ENCODE measurements at regions not wholly inside any gene's neighbourhood (a gene's known extent, or its start where the extent isn't known, plus 50 kb on each side); places are given as distances from the start of the nearest gene placed in this dataset.

GRCh38 chr9:83141887-83142286 is 78.9 kb upstream of the RASEF start:
- Mint-ChIP-seq H3K27me3 (ENCODE audit: low read depth) (no peaks in the 10 kb centered on the region; the same call in 1 of the 2 replicates), H3K4me3 (no peak overlapping the region), H3K4me1 (no peaks in the 10 kb centered on the region), H3K36me3 (no peaks in the 10 kb centered on the region), H3K27ac (no peak overlapping the region), H3K9me3 (0 out of 2 replicates have a peak, but pooled peaks cover 4% of the 10 kb centered on the region)
- no peak for TF ChIP-seq MXD4 (CRISPR knock-in tag; IDR thresholded peaks at IDR 0.05; ENCODE audit: borderline replicate concordance)
- TF ChIP-seq PREB (CRISPR knock-in tag; IDR thresholded peaks at IDR 0.05; ENCODE audit: borderline replicate concordance), result no peak
- no peak for TF ChIP-seq NR2C2 (CRISPR knock-in tag; IDR thresholded peaks at IDR 0.05)
- no peak for TF ChIP-seq ZNF396 (CRISPR knock-in tag; IDR thresholded peaks at IDR 0.05; ENCODE audit: borderline replicate concordance)
- TF ChIP-seq NFATC4 (CRISPR knock-in tag; IDR thresholded peaks at IDR 0.05), result no peak
- TF ChIP-seq KAT7 (CRISPR knock-in tag; IDR thresholded peaks at IDR 0.05; ENCODE audit: borderline replicate concordance), result no peak
- TF ChIP-seq NFE2L1 (CRISPR knock-in tag; IDR thresholded peaks at IDR 0.05), result no peak
- TF ChIP-seq SMAD3 (CRISPR knock-in tag; IDR thresholded peaks at IDR 0.05; ENCODE audit: borderline replicate concordance), result no peak
- no peak for TF ChIP-seq ZNF121 (CRISPR knock-in tag; IDR thresholded peaks at IDR 0.05)
- TF ChIP-seq, protein P1, sequence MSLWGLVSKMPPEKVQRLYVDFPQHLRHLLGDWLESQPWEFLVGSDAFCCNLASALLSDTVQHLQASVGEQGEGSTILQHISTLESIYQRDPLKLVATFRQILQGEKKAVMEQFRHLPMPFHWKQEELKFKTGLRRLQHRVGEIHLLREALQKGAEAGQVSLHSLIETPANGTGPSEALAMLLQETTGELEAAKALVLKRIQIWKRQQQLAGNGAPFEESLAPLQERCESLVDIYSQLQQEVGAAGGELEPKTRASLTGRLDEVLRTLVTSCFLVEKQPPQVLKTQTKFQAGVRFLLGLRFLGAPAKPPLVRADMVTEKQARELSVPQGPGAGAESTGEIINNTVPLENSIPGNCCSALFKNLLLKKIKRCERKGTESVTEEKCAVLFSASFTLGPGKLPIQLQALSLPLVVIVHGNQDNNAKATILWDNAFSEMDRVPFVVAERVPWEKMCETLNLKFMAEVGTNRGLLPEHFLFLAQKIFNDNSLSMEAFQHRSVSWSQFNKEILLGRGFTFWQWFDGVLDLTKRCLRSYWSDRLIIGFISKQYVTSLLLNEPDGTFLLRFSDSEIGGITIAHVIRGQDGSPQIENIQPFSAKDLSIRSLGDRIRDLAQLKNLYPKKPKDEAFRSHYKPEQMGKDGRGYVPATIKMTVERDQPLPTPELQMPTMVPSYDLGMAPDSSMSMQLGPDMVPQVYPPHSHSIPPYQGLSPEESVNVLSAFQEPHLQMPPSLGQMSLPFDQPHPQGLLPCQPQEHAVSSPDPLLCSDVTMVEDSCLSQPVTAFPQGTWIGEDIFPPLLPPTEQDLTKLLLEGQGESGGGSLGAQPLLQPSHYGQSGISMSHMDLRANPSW (CRISPR knock-in tag; conservative IDR thresholded peaks at IDR 0.05; ENCODE audit: low read depth), result no peak
- TF ChIP-seq NR1H2 (CRISPR knock-in tag; IDR thresholded peaks at IDR 0.05), result no peak
- no peak for TF ChIP-seq TCF7 (CRISPR knock-in tag; IDR thresholded peaks at IDR 0.05; ENCODE audit: low read depth)
- DNase-seq (ENCODE audit: low spot score) (no peak), ATAC-seq (no peak)
- CTCF ChIA-PET, result no interaction called here
- POLR2A ChIA-PET, result no interaction called here

DNA sequence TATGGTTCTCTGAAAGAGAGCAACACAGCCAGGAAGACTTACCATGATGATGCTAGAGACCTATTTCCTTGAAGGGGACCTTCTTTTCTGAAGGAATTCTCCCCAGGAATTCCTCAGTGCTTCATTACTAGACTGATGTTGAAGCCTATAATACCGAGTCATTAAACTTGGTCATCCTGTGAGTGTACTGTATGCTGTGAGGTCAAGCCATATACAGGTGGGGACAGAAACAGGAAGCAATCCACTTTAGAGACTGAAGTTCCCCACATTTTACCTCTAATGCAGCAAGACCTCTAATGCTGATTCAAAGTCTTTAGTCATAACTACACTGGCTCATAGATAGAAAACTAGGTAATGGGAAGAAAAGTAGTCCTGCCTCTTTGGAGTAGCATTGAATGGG is 77.1 kb upstream of the RASEF start:
- DNase-seq (ENCODE audit: low spot score) (no peak), ATAC-seq (no peak)
- Mint-ChIP-seq H3K27me3 (ENCODE audit: low read depth) (no peaks in the 10 kb centered on the region; the same call in 1 of the 2 replicates), H3K36me3 (no peaks in the 10 kb centered on the region), H3K4me1 (no peaks in the 10 kb centered on the region), H3K4me3 (no peak overlapping the region), H3K9me3 (0 out of 2 replicates have a peak, but pooled peaks cover 4% of the 10 kb centered on the region), H3K27ac (no peak overlapping the region)
- POLR2A ChIA-PET, result interaction anchor here (0.5 kb wide), 1 partner anchor 655 kb away, joined by 6 read pairs; no protein-coding TSS in a partner anchor
- CTCF ChIA-PET, result no interaction called here
- TF ChIP-seq SP1 (CRISPR knock-in tag; conservative IDR thresholded peaks at IDR 0.05), result no peak
- no peak for TF ChIP-seq GRHL2 (CRISPR knock-in tag; IDR thresholded peaks at IDR 0.05; ENCODE audit: insufficient replicate concordance, severe bottlenecking)
- no peak for TF ChIP-seq ZNF138 (CRISPR knock-in tag; conservative IDR thresholded peaks at IDR 0.05)
- no peak for TF ChIP-seq TCF7 (CRISPR knock-in tag; IDR thresholded peaks at IDR 0.05; ENCODE audit: low read depth)
- TF ChIP-seq PRDM15 (CRISPR knock-in tag; IDR thresholded peaks at IDR 0.05), result no peak

Data from WTC11 (cell line).